Stomach (tissue), 8 donors: ENCODE measurements at regions not wholly inside any gene's neighbourhood (a gene's known extent, or its start where the extent isn't known, plus 50 kb on each side); places are given as distances from the start of the nearest gene placed in this dataset.
A peak's percentile ranks its signal among the peaks of the same experiment; 100 is the strongest.
"Not testable (repeated sequence)": the region's sequence is repeated elsewhere in the genome, so short reads cannot be mapped to it uniquely, and the experiment has no call there.

ENCODE experiments used
- DNase-seq, 2 donors: peaks; one replicate each; pipeline versions ENCODE4 v3.0.0 to v3.0.0-alpha.2; 2013 to 2019
- H3K27ac ChIP-seq, 5 donors: fragments of 200-600 bp in 4 of 5; sonication (generic) in 4 of 5; one replicate each; pipeline ENCODE4 v1.5.1; 2013 to 2019; ENCODE audit warnings: mild to moderate bottlenecking in 1 of 5, moderate library complexity in 1 of 5
- H3K27me3 ChIP-seq, 3 donors: fragments of 200-600 bp; sonication (generic); one replicate each; pipeline ENCODE4 v1.5.1; 2017 to 2019; ENCODE audit warnings: mixed run types in 1 of 3
- H3K36me3 ChIP-seq, 4 donors: fragments of 200-600 bp; sonication (generic); 1 replicate in 3 of 4; 2 replicates in 1 of 4; pipeline ENCODE4 v1.5.1; 2016 to 2019
- H3K4me1 ChIP-seq, 4 donors: fragments of 200-600 bp; sonication (generic); one replicate each; pipeline ENCODE4 v1.5.1; 2016 to 2019
- H3K4me3 ChIP-seq, 4 donors: fragments of 200-600 bp; sonication (generic) in 3 of 4; one replicate each; pipeline ENCODE4 v1.5.1; 2016 to 2019; ENCODE audit warnings: mild to moderate bottlenecking in 1 of 4
- H3K9me3 ChIP-seq, 4 donors: fragments of 200-600 bp; sonication (generic); one replicate each; pipeline ENCODE4 v1.5.1; 2016 to 2019
- WGBS, 5 donors: extraction: QIAGEN DNeasy Blood & Tissue Kit in 3 of 5; methylation state at CpG; one replicate each; pipeline versions ENCODE4 v1.1.5 to v1.1.7; 2013 to 2018; 5-methylcytosine and 5-hydroxymethylcytosine counted together
- intact Hi-C: fragments of 100-400 bp; cut with DNase I; formaldehyde crosslinking; loops from one replicate; pipeline ENCODE4 v1.15.1; 2023; ENCODE audit warnings: low total_unique reads
- donor health status: healthy with polysubstance abuse.
- donor health status: Bipolar disorder and iron deficiency.
- donor health status: healthy.

- 67 to 79% (median 72%) methylated on average over 4 of the region's 4 CpGs for WGBS, 5 donors
- intact Hi-C loops: not testable (repeated sequence)
Observed at GRCh38 chr1:146883190-146883589, 54.9 kb upstream of the NBPF12 start.

GRCh38 chr1:146881096-146881495 lies 57.0 kb upstream of the NBPF12 start:
- intact Hi-C loops, H3K27ac ChIP-seq, H3K36me3 ChIP-seq, H3K9me3 ChIP-seq, H3K27me3 ChIP-seq, H3K4me1 ChIP-seq, H3K4me3 ChIP-seq, DNase-seq: not testable (repeated sequence)
- WGBS, 5 donors: 75 to 91% (median 86%) methylated on average over 1 to 4 of the region's 8 CpGs; no CpG with 5 or more reads in 2 of the 5 donors

More at GRCh38 chr1:146883190-146883589, 54.9 kb upstream of the NBPF12 start:
- not testable (repeated sequence) for H3K27ac ChIP-seq, H3K4me1 ChIP-seq, H3K36me3 ChIP-seq, DNase-seq, H3K4me3 ChIP-seq, H3K9me3 ChIP-seq, H3K27me3 ChIP-seq

- 52 to 67% (median 63%) methylated on average over 3 of the region's 3 CpGs for WGBS, 5 donors
- H3K27ac ChIP-seq, intact Hi-C loops, H3K4me1 ChIP-seq, H3K9me3 ChIP-seq, H3K36me3 ChIP-seq, H3K27me3 ChIP-seq, H3K4me3 ChIP-seq, DNase-seq: not testable (repeated sequence)
Observed at GRCh38 chr1:146863799-146864319, 74.3 kb upstream of the NBPF12 start.

GRCh38 chr1:146853147-146853546 lies 85.0 kb upstream of the NBPF12 start:
- H3K9me3 ChIP-seq, DNase-seq, H3K36me3 ChIP-seq, H3K4me3 ChIP-seq, H3K27ac ChIP-seq, H3K27me3 ChIP-seq, intact Hi-C loops, H3K4me1 ChIP-seq: not testable (repeated sequence)
- 49 to 71% (median 59%) methylated on average over 6 to 7 of the region's 9 CpGs; no CpG with 5 or more reads in 1 of the 5 donors for WGBS, 5 donors

- H3K4me1 ChIP-seq, DNase-seq, H3K4me3 ChIP-seq, intact Hi-C loops, H3K36me3 ChIP-seq, H3K27me3 ChIP-seq, H3K9me3 ChIP-seq, H3K27ac ChIP-seq: not testable (repeated sequence)
- 41 to 63% (median 48%) methylated on average over 6 of the region's 6 CpGs for WGBS, 5 donors
Observed at GRCh38 chr1:146850352-146850889, 87.7 kb upstream of the NBPF12 start.

- H3K4me1 ChIP-seq, intact Hi-C loops, H3K4me3 ChIP-seq, H3K9me3 ChIP-seq, DNase-seq, H3K27me3 ChIP-seq, H3K36me3 ChIP-seq, H3K27ac ChIP-seq: not testable (repeated sequence)
- WGBS, 5 donors: no CpG with 5 or more reads among the region's 1 CpG
Observed at GRCh38 chr1:146838725-146839124, 99.4 kb upstream of the NBPF12 start.

- H3K4me3 ChIP-seq, H3K27me3 ChIP-seq, intact Hi-C loops, DNase-seq, H3K27ac ChIP-seq, H3K4me1 ChIP-seq, H3K36me3 ChIP-seq, H3K9me3 ChIP-seq: not testable (repeated sequence)
- WGBS, 5 donors: no CpG with 5 or more reads among the region's 1 CpG
Observed at GRCh38 chr1:146826957-146827356, 111.2 kb upstream of the NBPF12 start.

- H3K27ac ChIP-seq, H3K36me3 ChIP-seq, intact Hi-C loops, H3K9me3 ChIP-seq, H3K4me1 ChIP-seq, H3K27me3 ChIP-seq, H3K4me3 ChIP-seq, DNase-seq: not testable (repeated sequence)
- 90 to 95% (median 94%) methylated on average over 19 of the region's 19 CpGs for WGBS, 5 donors
Observed at GRCh38 chr1:146794236-146794635, 143.9 kb upstream of the NBPF12 start.

GRCh38 chr1:146792725-146793124 lies 145.4 kb upstream of the NBPF12 start:
- intact Hi-C loops, H3K27me3 ChIP-seq, H3K27ac ChIP-seq, H3K4me1 ChIP-seq, H3K4me3 ChIP-seq, H3K9me3 ChIP-seq, H3K36me3 ChIP-seq: not testable (repeated sequence)
- DNase-seq: peak; percentile 26 to 73
- WGBS, 5 donors: 20 to 40% (median 25%) methylated on average over 5 of the region's 5 CpGs

- H3K27me3 ChIP-seq, DNase-seq, H3K27ac ChIP-seq, H3K4me1 ChIP-seq, intact Hi-C loops, H3K9me3 ChIP-seq, H3K36me3 ChIP-seq, H3K4me3 ChIP-seq: not testable (repeated sequence)
- WGBS, 5 donors: 75 to 91% (median 85%) methylated on average over 1 to 3 of the region's 3 CpGs; no CpG with 5 or more reads in 1 of the 5 donors
Observed at GRCh38 chr1:146784212-146784940, 153.7 kb upstream of the NBPF12 start.

- H3K4me3 ChIP-seq, H3K4me1 ChIP-seq, H3K9me3 ChIP-seq, DNase-seq, H3K36me3 ChIP-seq, H3K27me3 ChIP-seq, H3K27ac ChIP-seq, intact Hi-C loops: not testable (repeated sequence)
- WGBS, 5 donors: 71 to 79% (median 73%) methylated on average over 6 to 7 of the region's 7 CpGs
Observed at GRCh38 chr1:146781235-146781634, 156.9 kb upstream of the NBPF12 start.

- DNase-seq: peak in 1 of 2 donors; percentile 75
- H3K36me3 ChIP-seq, H3K27me3 ChIP-seq, H3K4me1 ChIP-seq, intact Hi-C loops, H3K9me3 ChIP-seq, H3K4me3 ChIP-seq, H3K27ac ChIP-seq: not testable (repeated sequence)
- 59 to 67% (median 66%) methylated on average over 6 to 10 of the region's 13 CpGs for WGBS, 5 donors
Observed at GRCh38 chr1:146777826-146778602, 160.1 kb upstream of the NBPF12 start.
